IPS-NIHi7 (cell line): ENCODE measurements at regions not wholly inside any gene's neighbourhood (a gene's known extent, or its start where the extent isn't known, plus 50 kb on each side); places are given as distances from the start of the nearest gene placed in this dataset.

Source experiments
- DNase-seq: peaks from one replicate; pipeline ENCODE4 v3.0.0; 2012; ENCODE audit warnings: mixed read lengths; ENCODE audit errors: extremely low spot score

GRCh38 chr4:133472244-133472643 lies 323.1 kb downstream of the PCDH10 start:
- no peak for DNase-seq

DNA sequence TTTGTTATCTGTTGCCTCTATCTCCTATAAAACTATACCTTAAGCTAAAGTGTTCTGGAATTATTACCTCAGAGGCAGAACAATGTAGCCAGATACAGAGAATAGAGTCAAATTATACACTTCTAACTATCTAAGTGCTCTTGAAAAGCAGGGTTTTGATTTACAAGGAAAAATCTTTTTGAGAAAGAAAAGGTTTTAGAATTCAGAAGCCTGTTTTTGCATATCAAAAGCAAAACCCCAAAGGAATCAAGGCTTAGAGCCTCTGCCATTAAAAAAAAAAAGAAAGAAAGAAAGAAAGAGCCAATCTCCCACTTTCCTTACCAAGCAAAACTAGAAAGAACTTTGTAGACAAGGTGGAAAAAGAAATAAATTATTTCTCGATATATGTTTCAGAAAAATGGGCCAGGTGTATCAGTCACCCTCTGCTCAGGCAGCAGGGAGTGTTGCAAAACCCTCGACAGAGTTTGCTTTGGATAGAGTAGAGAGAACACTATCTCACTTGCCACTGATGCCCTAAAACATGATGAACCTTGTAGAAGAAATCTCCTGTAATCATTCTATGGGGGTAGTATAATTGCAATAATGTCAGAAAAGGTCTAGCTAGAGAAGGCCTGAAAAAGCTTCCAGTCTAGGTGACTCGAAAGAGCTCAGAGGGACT lies 318.3 kb downstream of the PCDH10 start:
- no peak for DNase-seq

DNA sequence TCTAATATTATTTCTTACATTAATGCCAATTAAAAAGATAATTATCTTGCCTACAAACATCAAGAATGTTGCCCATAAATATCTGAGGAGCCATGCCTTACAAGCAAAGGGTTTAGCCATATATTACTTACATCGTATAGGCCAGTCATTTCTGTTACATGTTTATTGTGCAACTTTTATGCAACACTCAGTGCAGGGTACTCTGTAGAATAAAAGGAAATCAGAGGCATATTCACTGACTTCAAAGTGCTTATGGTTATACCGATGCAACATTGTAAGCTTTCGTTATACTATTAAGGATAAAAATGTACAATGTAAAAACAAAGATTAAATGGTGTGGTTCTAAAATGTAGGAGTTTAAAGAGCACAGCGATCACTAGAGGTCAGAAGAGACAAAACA lies 315.9 kb downstream of the PCDH10 start:
- no peak for DNase-seq

- DNase-seq: no peak
Measured at GRCh38 chr4:133464311-133464710, 315.2 kb downstream of the PCDH10 start.

GRCh38 chr4:133452678-133453077 lies 303.6 kb downstream of the PCDH10 start:
- DNase-seq: no peak

GRCh38 chr4:133450813-133451212 lies 301.7 kb downstream of the PCDH10 start:
- DNase-seq: no peak

GRCh38 chr4:133440404-133440803 lies 291.3 kb downstream of the PCDH10 start:
- DNase-seq: no peak

DNA sequence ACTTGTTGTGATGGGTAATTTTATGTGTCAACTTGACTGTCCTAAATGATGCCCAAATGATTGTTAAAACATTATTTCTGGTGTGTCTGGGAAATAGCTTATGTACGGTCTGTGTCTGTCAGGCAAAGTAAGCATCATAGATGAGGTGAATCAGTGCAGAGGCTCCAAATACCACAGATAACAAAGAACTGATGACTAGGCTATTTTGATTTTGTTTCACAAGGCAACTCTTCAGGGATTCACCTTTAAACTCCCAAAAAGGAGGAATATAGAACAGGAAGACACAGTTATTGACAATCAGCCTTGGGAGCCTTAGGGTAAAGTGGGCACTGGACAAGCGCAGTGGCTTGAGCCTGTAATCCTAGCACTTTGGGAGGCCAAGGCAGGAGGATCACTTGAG lies 290.7 kb downstream of the PCDH10 start:
- no peak for DNase-seq

- no peak for DNase-seq
Measured at GRCh38 chr4:133424605-133425004, 275.5 kb downstream of the PCDH10 start.

- no peak for DNase-seq
Measured at GRCh38 chr4:133403913-133404312, 254.8 kb downstream of the PCDH10 start.

DNA sequence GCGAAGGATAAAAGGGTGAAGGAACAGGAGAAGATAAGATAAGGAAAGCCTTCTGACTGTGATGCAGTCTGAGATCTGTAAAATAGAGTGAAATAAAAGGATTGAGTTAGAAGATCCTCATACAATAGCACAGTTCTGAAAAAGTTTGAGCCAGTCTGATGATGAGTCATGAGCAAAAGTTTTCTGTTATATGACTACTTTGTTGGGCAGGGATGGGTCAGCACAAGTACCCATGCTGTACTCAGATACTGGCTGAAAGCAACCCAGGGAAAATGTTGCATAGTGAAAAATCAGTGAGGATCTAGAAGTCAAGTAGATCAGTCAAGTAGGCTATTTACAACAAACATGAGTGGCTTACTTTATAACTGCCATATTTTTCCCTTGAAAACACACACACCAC lies 253.5 kb downstream of the PCDH10 start:
- DNase-seq: no peak

DNA sequence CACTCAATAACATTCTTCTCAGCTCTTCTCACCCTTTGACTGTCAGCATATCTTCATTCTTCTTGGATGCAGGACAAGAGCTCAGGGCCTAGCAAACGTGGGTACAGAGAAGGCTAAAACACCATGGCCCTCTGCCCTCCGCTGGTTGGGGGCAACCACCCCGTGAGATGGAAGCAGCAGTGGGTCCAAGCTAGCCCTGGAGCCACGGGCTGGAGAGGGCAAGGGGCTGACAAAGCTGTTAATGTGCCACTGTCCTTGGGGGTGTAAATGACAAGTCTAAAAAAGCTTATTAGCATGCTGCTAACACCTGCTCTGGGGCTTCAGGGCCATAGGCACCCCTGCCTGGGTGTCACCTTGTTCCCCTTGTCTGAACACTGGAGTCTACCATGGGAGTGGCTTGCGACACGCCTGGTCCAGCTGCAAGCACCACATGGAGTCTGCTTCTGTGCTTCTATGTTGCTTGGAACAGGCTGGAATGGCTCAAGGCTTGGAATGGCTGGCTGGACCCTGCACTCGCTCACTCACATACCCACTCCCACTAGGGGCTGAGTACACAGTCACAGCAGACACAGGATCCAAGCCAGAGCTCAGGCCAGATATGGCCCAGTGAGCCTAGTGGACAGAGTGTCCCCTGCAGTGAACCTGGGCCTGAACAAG lies 246.0 kb downstream of the PCDH10 start:
- no peak for DNase-seq

GRCh38 chr4:133390198-133390855 lies 241.2 kb downstream of the PCDH10 start:
- no peak for DNase-seq

DNA sequence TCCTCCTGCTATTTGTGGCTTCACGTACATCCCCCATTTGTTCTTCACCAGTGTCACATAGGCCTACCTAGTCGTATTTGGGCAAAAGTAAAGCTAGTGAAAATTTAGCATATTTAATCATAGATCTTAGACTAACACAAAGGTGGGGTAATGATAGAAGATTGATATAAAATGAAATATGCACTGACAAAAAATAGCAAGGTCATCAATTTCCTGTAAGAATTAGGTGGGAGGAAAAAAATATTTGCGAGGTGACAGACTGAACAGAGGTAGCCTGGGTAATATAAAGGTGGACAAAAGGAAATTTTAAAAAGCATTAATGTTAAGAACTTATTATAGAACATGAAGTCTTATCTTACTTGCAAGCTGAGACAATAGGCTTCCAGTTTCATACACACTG lies 239.9 kb downstream of the PCDH10 start:
- no peak for DNase-seq

- no peak for DNase-seq
Measured at GRCh38 chr4:133385161-133385954, 236.3 kb downstream of the PCDH10 start.

- no peak for DNase-seq
Measured at GRCh38 chr4:133379681-133380438, 230.8 kb downstream of the PCDH10 start.

- no peak for DNase-seq
Measured at GRCh38 chr4:133377286-133377685, 228.2 kb downstream of the PCDH10 start.

- no peak for DNase-seq
Measured at GRCh38 chr4:133372699-133373098, 223.6 kb downstream of the PCDH10 start.

GRCh38 chr4:133355633-133356032 lies 206.5 kb downstream of the PCDH10 start:
- no peak for DNase-seq

- no peak for DNase-seq
Measured at GRCh38 chr4:133347409-133347808, 198.3 kb downstream of the PCDH10 start.

GRCh38 chr4:133324491-133324890 lies 175.4 kb downstream of the PCDH10 start:
- DNase-seq: no peak

DNA sequence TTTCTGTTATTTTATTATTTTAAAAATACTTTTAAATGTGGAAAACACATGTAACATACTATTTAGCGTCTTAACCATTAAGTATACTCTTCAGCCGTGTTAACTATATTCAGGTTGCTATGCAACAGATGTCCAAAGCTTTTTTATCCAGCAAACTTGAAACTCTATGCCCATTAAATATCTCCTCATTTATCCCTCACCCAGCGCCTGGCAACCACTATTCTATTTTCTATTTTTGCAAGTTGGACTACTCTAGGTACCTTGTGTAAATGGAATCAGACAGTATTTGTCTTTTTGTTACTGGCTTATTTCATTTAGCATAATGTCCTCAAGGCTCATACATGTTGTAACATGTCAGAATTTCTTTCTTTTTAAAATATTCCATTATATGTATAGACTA lies 174.6 kb downstream of the PCDH10 start:
- DNase-seq: no peak
